GM19324 (cell line): ENCODE measurements at regions not wholly inside any gene's neighbourhood (a gene's known extent, or its start where the extent isn't known, plus 50 kb on each side); places are given as distances from the start of the nearest gene placed in this dataset.

ENCODE experiments used
- ATAC-seq: cut with Tn5 transposase; IDR thresholded peaks from one replicate; pipeline ENCODE4 v1.9.1; 2021; ENCODE audit warnings: mild to moderate bottlenecking, moderate library complexity; ENCODE audit not compliant: unreplicated experiment, low FRiP score

- no peak for ATAC-seq
Measured at GRCh38 chr4:156656896-156657295, 314.7 kb downstream of the PDGFC start.

- no peak for ATAC-seq
Measured at GRCh38 chr4:156654410-156654809, 317.2 kb downstream of the PDGFC start.

GRCh38 chr4:156643826-156644225, 327.8 kb downstream of the PDGFC start:
- no peak for ATAC-seq

- ATAC-seq: no peak
Measured at GRCh38 chr4:156642161-156642560, 329.4 kb downstream of the PDGFC start.

GRCh38 chr4:156638925-156639605, 332.5 kb downstream of the PDGFC start:
- no peak for ATAC-seq

GRCh38 chr4:156638334-156638733, 333.3 kb downstream of the PDGFC start:
- ATAC-seq: no peak

GRCh38 chr4:156636381-156636780, 335.2 kb downstream of the PDGFC start:
- ATAC-seq: no peak

- no peak for ATAC-seq
Measured at GRCh38 chr4:156635051-156635450, 336.5 kb downstream of the PDGFC start.

GRCh38 chr4:156634612-156635011, 337.0 kb downstream of the PDGFC start:
- ATAC-seq: no peak

- no peak for ATAC-seq
Measured at GRCh38 chr4:156633847-156634246, 337.8 kb downstream of the PDGFC start.

- ATAC-seq: no peak
Measured at GRCh38 chr4:156628858-156629257, 342.7 kb downstream of the PDGFC start.

GRCh38 chr4:156623376-156623775, 348.2 kb downstream of the PDGFC start:
- no peak for ATAC-seq

GRCh38 chr4:156620786-156621185, 350.8 kb downstream of the PDGFC start:
- no peak for ATAC-seq

GRCh38 chr4:156619154-156619934, 352.3 kb downstream of the PDGFC start:
- no peak for ATAC-seq

GRCh38 chr4:156615066-156615531, 356.5 kb downstream of the PDGFC start:
- no peak for ATAC-seq

GRCh38 chr4:156614536-156614935, 357.1 kb downstream of the PDGFC start:
- no peak for ATAC-seq

- no peak for ATAC-seq
Measured at GRCh38 chr4:156609421-156609820, 362.2 kb downstream of the PDGFC start.

- no peak for ATAC-seq
Measured at GRCh38 chr4:156608651-156609050, 362.9 kb downstream of the PDGFC start.

- no peak for ATAC-seq
Measured at GRCh38 chr4:156607478-156607857, 364.1 kb downstream of the PDGFC start.

GRCh38 chr4:156606554-156607477, 364.8 kb downstream of the PDGFC start:
- ATAC-seq: no peak

- no peak for ATAC-seq
Measured at GRCh38 chr4:156598138-156598681, 373.4 kb downstream of the PDGFC start.
